Subcutaneous abdominal adipose tissue (tissue), 5 donors: ENCODE measurements at regions not wholly inside any gene's neighbourhood (a gene's known extent, or its start where the extent isn't known, plus 50 kb on each side); places are given as distances from the start of the nearest gene placed in this dataset.

Source experiments
- H3K27ac ChIP-seq: one replicate; pipeline ENCODE4 v1.7.0; 2013; ENCODE audit warnings: low read depth, mild to moderate bottlenecking, inconsistent platforms, low read length, moderate library complexity
- H3K27me3 ChIP-seq, 5 donors: one replicate each; pipeline ENCODE4 v1.7.0; 2013; ENCODE audit warnings: low read length in 5 of 5, inconsistent platforms in 1 of 5; ENCODE audit not compliant: control insufficient read depth in 5 of 5, insufficient read depth in 4 of 5
- H3K36me3 ChIP-seq, 5 donors: one replicate each; pipeline ENCODE4 v1.7.0; 2013; ENCODE audit warnings: low read length in 5 of 5; ENCODE audit not compliant: control insufficient read depth in 5 of 5, insufficient read depth in 5 of 5
- H3K4me1 ChIP-seq, 5 donors: one replicate each; pipeline ENCODE4 v1.7.0; 2013; ENCODE audit warnings: low read length in 5 of 5, mild to moderate bottlenecking in 3 of 5, moderate library complexity in 1 of 5; ENCODE audit not compliant: control insufficient read depth in 5 of 5, insufficient read depth in 5 of 5
- H3K4me3 ChIP-seq, 5 donors: one replicate each; pipeline ENCODE4 v1.7.0; 2013; ENCODE audit warnings: low read length in 5 of 5, low read depth in 1 of 5
- H3K9ac ChIP-seq, 5 donors: one replicate each; pipeline ENCODE4 v1.7.0; 2013; ENCODE audit warnings: low read length in 5 of 5, mild to moderate bottlenecking in 4 of 5, moderate library complexity in 3 of 5
- H3K9me3 ChIP-seq, 5 donors: one replicate each; pipeline ENCODE4 v1.7.0; 2013; ENCODE audit warnings: low read length in 5 of 5; ENCODE audit not compliant: control insufficient read depth in 5 of 5
- donor health status: healthy.
- donor health status: healthy.
- donor health status: healthy.
- donor health status: healthy.
- donor health status: healthy.

DNA sequence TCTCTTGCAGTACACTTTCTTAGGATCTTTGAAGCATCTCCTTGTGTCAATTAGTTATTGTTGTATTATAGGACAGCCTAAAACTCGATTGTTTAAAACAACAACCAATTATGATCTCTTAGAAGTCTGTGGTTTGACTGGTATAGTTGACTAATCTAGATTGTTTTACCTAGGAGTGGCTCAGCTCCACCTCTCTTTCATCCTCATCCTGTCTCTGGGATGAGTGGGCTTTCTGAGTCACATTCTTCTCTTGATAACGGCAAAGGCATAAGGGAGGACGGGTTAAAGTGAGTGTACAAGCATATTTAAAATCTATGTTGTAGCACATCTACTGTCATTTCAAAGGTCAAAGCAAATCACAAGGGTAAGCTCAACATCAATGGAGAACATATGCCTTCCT, 102.3 kb upstream of the GULP1 start:
- H3K4me1 ChIP-seq, result no peaks in the 10 kb centered on the region
- H3K27me3 ChIP-seq, result no peaks in the 10 kb centered on the region
- no peak overlapping the region for H3K9ac ChIP-seq
- H3K4me3 ChIP-seq, result no peak overlapping the region
- no peaks in the 10 kb centered on the region for H3K36me3 ChIP-seq
- H3K27ac ChIP-seq, result no peak overlapping the region
- H3K9me3 ChIP-seq, result no peaks in the 10 kb centered on the region

DNA sequence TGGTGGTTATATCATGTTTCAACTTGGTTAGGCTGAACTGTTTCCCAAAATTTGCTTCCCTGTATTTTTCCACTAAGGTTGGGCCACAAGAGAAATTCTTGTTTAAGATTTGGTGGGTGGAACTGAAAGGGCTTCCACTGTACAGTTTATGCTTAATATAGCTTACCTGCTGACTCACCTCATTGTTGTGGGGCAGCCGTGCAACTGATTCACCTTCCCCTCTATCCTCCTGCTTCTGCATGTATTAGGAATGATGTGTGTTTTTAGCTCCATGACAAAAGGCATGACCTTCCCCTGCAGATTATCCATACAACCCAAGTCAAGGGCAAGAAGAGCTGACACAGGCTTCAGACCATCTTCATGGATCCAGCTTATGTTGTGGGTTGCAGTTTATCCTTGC, 98.4 kb upstream of the GULP1 start:
- Histone ChIP-seq H3K9me3 (no peaks in the 10 kb centered on the region), H3K4me3 (no peak overlapping the region), H3K4me1 (peaks cover 0 to 10% (median 8%) of the 10 kb centered on the region in 5 donors), H3K36me3 (no peaks in the 10 kb centered on the region), H3K9ac (no peak overlapping the region), H3K27me3 (no peaks in the 10 kb centered on the region), H3K27ac (no peak overlapping the region)

DNA sequence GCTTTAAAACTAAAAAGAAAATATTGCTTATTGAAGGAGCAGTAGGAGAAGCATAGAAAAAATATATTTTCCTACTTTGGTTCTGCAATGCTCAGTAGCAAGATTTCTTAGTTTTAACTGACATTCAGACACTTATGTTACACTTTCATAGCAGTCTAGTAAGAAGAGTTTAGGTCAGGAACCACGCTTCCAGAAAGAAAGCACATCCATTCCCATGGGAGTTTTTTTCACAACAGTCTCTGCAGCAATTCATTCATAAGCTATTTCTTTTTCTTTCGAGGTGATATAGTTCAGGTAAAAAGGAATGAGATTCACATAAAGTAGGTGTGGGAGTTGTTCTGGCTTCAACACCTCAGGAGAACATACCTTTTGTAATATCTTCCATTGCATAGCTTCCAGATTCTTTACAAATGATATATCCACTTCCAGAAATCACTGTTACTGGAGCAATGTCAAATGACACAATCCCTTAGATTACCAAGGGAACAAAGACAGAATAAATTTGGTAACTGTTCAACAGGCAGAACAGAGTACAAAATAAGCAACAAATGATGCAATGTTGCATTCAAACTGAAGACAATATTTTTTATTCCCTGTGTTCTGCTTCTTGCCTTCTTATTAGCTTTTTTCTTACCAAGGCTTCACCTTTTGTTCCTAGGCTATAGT, 95.2 kb upstream of the GULP1 start:
- H3K4me3 ChIP-seq, result peak overlapping the region in 3 of 5 donors; percentile 1 to 40 (median 26)
- H3K4me1 ChIP-seq, result peaks cover 0 to 10% (median 8%) of the 10 kb centered on the region in 5 donors
- H3K27me3 ChIP-seq, result no peaks in the 10 kb centered on the region
- no peaks in the 10 kb centered on the region for H3K9me3 ChIP-seq
- H3K36me3 ChIP-seq, result no peaks in the 10 kb centered on the region
- no peak overlapping the region for H3K9ac ChIP-seq
- no peak overlapping the region for H3K27ac ChIP-seq

DNA sequence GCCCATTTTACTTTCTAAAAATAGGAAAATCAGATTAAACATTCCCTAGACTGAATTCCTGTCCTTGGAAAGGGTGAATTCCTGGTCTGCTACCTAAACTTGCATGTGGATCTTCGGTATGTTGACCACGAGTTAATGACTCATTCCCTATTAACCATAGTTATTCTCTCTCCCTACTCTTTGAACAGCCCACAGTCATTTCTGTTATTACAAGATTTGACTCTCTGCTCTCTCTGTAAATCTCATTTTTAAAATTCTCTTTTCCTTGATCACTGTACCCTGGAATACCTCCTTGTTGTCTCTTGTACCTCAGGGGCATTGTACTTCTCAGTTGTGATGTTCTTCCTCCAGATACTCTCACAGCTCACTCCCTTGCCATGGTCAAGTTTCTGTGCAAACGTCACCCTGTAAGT, 92.0 kb upstream of the GULP1 start:
- H3K27ac ChIP-seq, result no peak overlapping the region

DNA sequence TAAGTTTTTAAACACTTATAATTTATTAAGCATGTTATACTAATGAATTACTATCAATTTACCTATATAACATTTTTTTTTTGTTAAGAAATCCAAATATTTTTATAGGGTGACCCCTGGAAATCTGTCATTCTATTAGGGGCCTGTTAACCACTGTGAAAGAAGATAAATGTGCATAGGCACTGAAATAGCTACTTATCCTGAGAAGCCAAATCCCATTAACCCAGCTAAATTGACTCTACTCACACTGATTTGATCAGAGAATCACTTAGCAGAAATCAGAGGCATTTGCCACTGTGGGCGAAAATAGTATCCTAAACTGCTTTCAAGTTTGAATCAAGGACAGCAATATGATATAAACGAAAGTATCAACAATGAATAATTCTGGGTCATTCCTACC, 90.0 kb upstream of the GULP1 start:
- no peak overlapping the region for H3K27ac ChIP-seq
- H3K4me3 ChIP-seq, result no peak overlapping the region
- H3K9ac ChIP-seq, result no peak overlapping the region
- H3K9me3 ChIP-seq, result no peaks in the 10 kb centered on the region
- H3K27me3 ChIP-seq, result no peaks in the 10 kb centered on the region
- peaks cover 0 to 6% (median 2%) of the 10 kb centered on the region in 5 donors for H3K4me1 ChIP-seq
- H3K36me3 ChIP-seq, result no peaks in the 10 kb centered on the region

More for the DNA sequence above, 92.0 kb upstream of the GULP1 start:
- H3K36me3 ChIP-seq, result no peaks in the 10 kb centered on the region
- no peaks in the 10 kb centered on the region for H3K9me3 ChIP-seq
- H3K27me3 ChIP-seq, result no peaks in the 10 kb centered on the region
- peaks cover 0 to 10% (median 8%) of the 10 kb centered on the region in 5 donors for H3K4me1 ChIP-seq
- H3K4me3 ChIP-seq, result no peak overlapping the region
- H3K9ac ChIP-seq, result no peak overlapping the region

DNA sequence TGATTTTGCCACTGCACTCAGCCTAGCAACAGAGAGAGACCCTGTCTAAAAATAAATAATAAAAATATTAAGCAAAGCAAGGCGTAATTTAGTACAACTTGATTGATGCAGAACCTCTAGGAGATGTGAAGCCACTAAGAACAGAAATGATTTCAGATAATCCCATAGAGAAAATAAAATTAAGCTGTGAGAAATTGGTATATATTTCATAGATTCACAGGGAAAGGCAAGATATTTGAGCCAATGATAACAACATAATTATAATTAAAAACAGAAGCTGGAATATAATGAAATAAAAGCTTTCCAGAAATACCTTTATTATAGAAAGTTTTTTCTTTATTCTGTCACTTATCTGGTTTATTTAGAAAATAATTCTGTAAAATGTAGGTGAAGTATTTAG, 88.9 kb upstream of the GULP1 start:
- H3K27ac ChIP-seq, result no peak overlapping the region
- no peak overlapping the region for H3K4me3 ChIP-seq

DNA sequence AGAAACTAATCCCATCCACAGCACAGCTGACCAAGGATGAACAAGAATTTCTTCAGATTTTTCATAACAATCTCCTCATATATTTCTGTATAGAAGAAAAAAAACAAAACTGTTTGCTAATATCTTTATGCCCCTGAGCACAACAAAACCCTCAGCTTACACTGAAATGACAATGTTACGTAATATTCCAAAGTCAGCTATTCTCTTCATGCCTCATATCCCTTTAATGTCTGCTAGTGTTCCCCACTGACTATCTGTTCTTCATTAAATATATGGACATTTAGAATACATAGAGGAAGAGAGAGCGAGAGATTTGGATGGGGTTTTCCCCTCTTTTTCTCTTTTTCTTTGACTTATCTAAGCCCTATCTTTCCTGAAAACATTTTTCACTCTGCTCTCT, 87.9 kb upstream of the GULP1 start:
- no peaks in the 10 kb centered on the region for H3K27me3 ChIP-seq
- H3K4me1 ChIP-seq, result no peaks in the 10 kb centered on the region
- H3K9ac ChIP-seq, result no peak overlapping the region
- no peaks in the 10 kb centered on the region for H3K36me3 ChIP-seq
- no peaks in the 10 kb centered on the region for H3K9me3 ChIP-seq
- no peak overlapping the region for H3K4me3 ChIP-seq
- no peak overlapping the region for H3K27ac ChIP-seq

More for the DNA sequence above, 88.9 kb upstream of the GULP1 start:
- H3K27me3 ChIP-seq, result no peaks in the 10 kb centered on the region
- no peak overlapping the region for H3K9ac ChIP-seq
- H3K9me3 ChIP-seq, result no peaks in the 10 kb centered on the region
- H3K36me3 ChIP-seq, result no peaks in the 10 kb centered on the region
- H3K4me1 ChIP-seq, result no peaks in the 10 kb centered on the region

DNA sequence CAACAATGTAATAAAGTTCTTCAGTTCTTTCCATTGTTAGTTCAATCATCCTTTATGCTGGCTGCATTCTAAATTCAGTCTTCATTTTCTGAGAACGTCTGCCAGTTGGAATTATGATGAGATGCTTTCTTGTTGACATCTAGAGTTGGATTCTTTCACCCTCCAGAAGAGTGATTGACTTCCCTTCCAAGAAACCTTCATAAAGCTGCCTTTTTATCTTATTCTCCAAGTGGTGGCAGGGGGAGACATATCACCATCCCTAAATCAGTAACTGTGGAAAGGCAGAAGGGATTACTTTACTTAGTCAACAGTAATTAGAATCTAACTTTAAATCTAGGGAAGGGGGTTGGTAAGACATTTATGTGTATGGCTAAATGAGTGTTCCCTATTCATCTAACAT, 86.8 kb upstream of the GULP1 start:
- Histone ChIP-seq H3K27ac (no peak overlapping the region), H3K27me3 (no peaks in the 10 kb centered on the region), H3K4me1 (no peaks in the 10 kb centered on the region), H3K9ac (no peak overlapping the region), H3K4me3 (no peak overlapping the region), H3K36me3 (no peaks in the 10 kb centered on the region), H3K9me3 (no peaks in the 10 kb centered on the region)

DNA sequence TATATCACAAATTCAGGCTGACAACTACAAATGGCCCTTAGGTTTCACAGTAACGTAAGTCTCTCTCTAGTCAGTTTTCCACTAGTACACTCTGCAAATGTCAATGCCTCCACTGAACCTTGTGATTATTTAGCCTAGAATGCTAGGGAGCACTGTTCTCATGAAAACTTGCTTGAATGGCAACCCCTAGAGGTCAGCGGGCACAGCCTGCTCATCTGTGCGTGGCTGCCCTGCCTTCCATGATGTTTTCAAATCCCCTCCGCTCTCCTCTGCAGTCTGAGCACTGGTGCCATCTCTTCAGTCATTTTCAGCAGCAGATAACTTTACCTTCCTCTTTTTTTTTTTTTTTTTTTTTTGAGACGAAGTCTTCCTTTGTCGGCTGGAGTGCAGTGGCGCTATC, 84.1 kb upstream of the GULP1 start:
- no peaks in the 10 kb centered on the region for H3K27me3 ChIP-seq
- no peak overlapping the region for H3K9ac ChIP-seq
- H3K27ac ChIP-seq, result no peak overlapping the region
- H3K4me3 ChIP-seq, result no peak overlapping the region
- H3K4me1 ChIP-seq, result no peaks in the 10 kb centered on the region
- no peaks in the 10 kb centered on the region for H3K9me3 ChIP-seq
- H3K36me3 ChIP-seq, result no peaks in the 10 kb centered on the region

DNA sequence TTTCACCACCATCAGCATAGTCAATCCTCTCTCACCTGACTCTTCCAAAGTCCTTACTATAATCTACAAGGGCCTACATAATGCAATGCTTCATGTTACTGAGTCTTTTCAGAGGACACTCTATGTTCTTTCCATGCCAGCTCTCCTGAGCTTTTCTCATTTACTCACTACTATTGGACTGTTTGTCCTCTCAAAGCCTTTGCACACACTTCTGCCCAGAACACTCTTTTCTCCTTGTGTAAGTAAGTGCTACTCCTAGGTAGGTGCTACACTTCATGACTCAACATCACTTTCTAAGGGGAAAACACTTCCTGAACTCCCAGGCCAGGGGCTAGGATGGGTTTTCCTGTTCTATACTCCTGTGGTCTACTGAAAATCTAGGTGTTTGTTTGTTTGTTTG, 82.5 kb upstream of the GULP1 start:
- H3K9ac ChIP-seq, result no peak overlapping the region
- H3K36me3 ChIP-seq, result no peaks in the 10 kb centered on the region
- H3K9me3 ChIP-seq, result no peaks in the 10 kb centered on the region

More for the DNA sequence above, 82.5 kb upstream of the GULP1 start:
- Histone ChIP-seq H3K4me1 (no peaks in the 10 kb centered on the region), H3K27ac (no peak overlapping the region), H3K27me3 (no peaks in the 10 kb centered on the region), H3K4me3 (no peak overlapping the region)
